Mesothelial cell of epicardium (in vitro differentiated cells): ENCODE measurements at regions not wholly inside any gene's neighbourhood (a gene's known extent, or its start where the extent isn't known, plus 50 kb on each side); places are given as distances from the start of the nearest gene placed in this dataset.

Experiments used
- DNase-seq, 2 experiments: peaks; one replicate each; pipeline ENCODE4 v3.0.0; 2021; ENCODE audit warnings: low spot score in 2 of 2; ENCODE audit not compliant: unreplicated experiment in 2 of 2
- H3K27ac Mint-ChIP-seq: 2 replicates; pipeline ENCODE4 v1.8.0; 2021; ENCODE audit warnings: mixed read lengths
- H3K27me3 Mint-ChIP-seq: 2 replicates; pipeline ENCODE4 v1.8.0; 2021; ENCODE audit warnings: low read depth, mixed read lengths
- H3K36me3 Mint-ChIP-seq: 2 replicates; pipeline ENCODE4 v1.8.0; 2021; ENCODE audit warnings: mixed read lengths
- H3K4me1 Mint-ChIP-seq: 2 replicates; pipeline ENCODE4 v1.8.0; 2021; ENCODE audit warnings: mixed read lengths
- H3K4me3 Mint-ChIP-seq: 2 replicates; pipeline ENCODE4 v1.8.0; 2021; ENCODE audit warnings: mild to moderate bottlenecking, moderate library complexity, mixed read lengths
- H3K9me3 Mint-ChIP-seq: 2 replicates; pipeline ENCODE4 v1.8.0; 2021; ENCODE audit warnings: mixed read lengths
- CTCF ChIP-seq: fragments of 200-600 bp; sonication (generic); IDR thresholded peaks from one replicate; pipeline ENCODE4 v1.5.0; 2021; ENCODE audit warnings: antibody characterized with exemption; ENCODE audit not compliant: unreplicated experiment

GRCh38 chr3:188060264-188060835 is 93.6 kb upstream of the LPP start:
- Mint-ChIP-seq H3K27ac (no peak overlapping the region), H3K9me3 (no peaks in the 10 kb centered on the region), H3K4me1 (peaks cover 21% of the 10 kb centered on the region), H3K36me3 (no peaks in the 10 kb centered on the region), H3K4me3 (no peak overlapping the region), H3K27me3 (no peaks in the 10 kb centered on the region)
- no peak for DNase-seq
- TF ChIP-seq CTCF = no peak

DNA sequence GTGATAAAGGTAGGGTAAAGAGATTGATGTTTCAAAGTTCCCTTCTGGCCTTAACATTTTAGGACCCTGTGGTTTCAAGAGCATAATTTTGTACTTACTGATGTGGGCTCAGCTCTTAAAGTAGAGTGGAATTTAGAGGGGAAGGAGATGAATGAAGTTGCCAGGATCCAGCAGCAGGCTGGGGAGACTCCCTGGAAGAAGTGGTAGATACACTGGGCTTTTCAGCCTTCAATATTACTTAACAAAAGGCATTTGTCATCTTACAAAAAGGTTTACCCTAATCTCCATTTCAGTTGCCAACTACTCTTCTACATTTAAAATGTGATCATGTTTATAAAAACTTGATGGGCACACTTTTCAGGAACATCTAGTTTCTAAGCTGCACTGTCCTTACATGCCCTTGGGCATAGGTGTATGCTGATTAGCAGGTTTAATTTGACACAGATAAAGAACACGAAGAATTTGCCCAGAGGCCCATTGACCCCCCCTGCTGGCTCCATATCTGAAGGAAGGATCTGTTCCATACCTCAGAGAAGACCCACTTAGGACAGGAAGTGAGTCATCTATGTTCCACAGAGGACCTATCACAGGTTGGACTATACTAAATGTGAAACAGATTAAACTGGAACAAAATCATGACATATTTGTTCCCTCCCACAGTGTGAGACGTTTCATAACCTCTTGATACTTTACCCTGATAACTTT is 93.0 kb upstream of the LPP start:
- H3K27me3 Mint-ChIP-seq = no peaks in the 10 kb centered on the region
- no peak overlapping the region for H3K27ac Mint-ChIP-seq
- H3K36me3 Mint-ChIP-seq = no peaks in the 10 kb centered on the region
- no peak overlapping the region for H3K4me3 Mint-ChIP-seq
- DNase-seq = no peak
- TF ChIP-seq CTCF = no peak
- peaks cover 21% of the 10 kb centered on the region for H3K4me1 Mint-ChIP-seq
- H3K9me3 Mint-ChIP-seq = no peaks in the 10 kb centered on the region

DNA sequence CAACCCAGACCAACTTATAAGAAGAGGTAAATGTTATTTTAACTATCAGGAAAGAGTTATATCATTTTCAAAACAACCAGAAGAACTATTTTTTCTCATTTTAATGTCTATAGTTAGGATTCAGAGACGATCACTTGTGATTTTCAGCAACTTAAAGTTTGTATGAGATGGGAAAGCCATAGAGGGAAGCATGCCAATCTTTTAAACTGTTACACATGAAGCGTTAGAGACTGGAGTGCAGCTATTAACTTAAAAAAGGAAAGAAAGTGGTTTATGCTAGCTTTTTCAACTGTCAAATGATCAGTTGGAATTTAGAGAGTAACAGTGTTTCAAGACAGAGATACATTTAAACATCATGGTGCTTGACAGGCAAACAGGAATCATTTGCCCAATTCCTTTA is 91.7 kb upstream of the LPP start:
- H3K4me1 Mint-ChIP-seq = peaks cover 21% of the 10 kb centered on the region
- no peaks in the 10 kb centered on the region for H3K27me3 Mint-ChIP-seq
- no peaks in the 10 kb centered on the region for H3K9me3 Mint-ChIP-seq
- H3K27ac Mint-ChIP-seq = no peak overlapping the region
- TF ChIP-seq CTCF = no peak
- DNase-seq = no peak
- H3K4me3 Mint-ChIP-seq = no peak overlapping the region
- H3K36me3 Mint-ChIP-seq = no peaks in the 10 kb centered on the region

DNA sequence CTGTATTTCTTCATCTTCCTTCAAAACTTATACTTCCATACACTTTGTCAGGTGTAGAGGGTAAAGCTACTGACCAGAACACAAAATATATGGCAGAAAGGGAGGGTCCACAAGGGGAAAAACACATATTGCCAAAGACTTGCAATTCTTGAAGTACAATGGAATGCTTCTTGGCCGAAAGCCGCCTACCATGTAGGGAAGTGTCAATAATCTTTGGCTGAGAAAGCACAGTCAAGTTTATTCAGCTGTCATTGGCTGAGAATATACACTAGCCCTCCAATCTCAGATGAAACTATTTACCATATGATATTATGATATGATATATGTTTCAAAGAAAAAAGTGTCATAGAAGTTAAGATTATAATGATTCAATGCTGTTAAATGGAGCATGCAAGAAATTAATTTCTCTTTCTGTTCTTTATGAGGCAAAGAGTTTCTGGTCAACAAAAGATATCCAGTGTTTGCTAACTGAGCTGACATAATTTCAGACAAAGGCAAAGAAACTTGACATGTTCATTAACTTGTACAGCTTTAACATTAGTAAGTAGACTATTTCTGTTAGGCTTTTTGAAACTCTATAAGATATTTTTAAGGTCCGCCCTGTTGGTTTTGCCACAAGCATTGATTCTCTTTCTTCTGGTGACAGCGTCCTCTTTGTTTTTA is 89.0 kb upstream of the LPP start:
- Mint-ChIP-seq H3K27me3 (no peaks in the 10 kb centered on the region), H3K4me1 (peaks cover 20% of the 10 kb centered on the region), H3K9me3 (no peaks in the 10 kb centered on the region), H3K27ac (no peak overlapping the region), H3K36me3 (no peaks in the 10 kb centered on the region), H3K4me3 (no peak overlapping the region)
- TF ChIP-seq CTCF = no peak
- DNase-seq = no peak

- Mint-ChIP-seq H3K27ac (no peak overlapping the region), H3K4me1 (peaks cover 9% of the 10 kb centered on the region), H3K4me3 (no peak overlapping the region), H3K27me3 (no peaks in the 10 kb centered on the region), H3K9me3 (no peaks in the 10 kb centered on the region), H3K36me3 (no peaks in the 10 kb centered on the region)
- DNase-seq = no peak
- TF ChIP-seq CTCF = no peak
These were observed 87.8 kb upstream of the LPP start for GRCh38 chr3:188066141-188066540.
